HL-60 (cell line): ENCODE measurements at regions not wholly inside any gene's neighbourhood (a gene's known extent, or its start where the extent isn't known, plus 50 kb on each side); places are given as distances from the start of the nearest gene placed in this dataset.

ENCODE experiments used
- DNase-seq, 2 experiments: peaks; one replicate each; pipeline ENCODE4 v3.0.0-alpha.2; 2010 to 2020; ENCODE audit warnings: low read depth in 1 of 2, low spot score in 1 of 2
- H3K27ac ChIP-seq: fragments of 250-450 bp; sonication (Bioruptor Pico); replicated peaks from 2 replicates; pipeline ENCODE4 v1.5.1; 2020; ENCODE audit warnings: mild to moderate bottlenecking, moderate library complexity
- H3K27me3 ChIP-seq: fragments of 250-450 bp; sonication (Bioruptor Pico); 2 replicates; pipeline ENCODE4 v1.5.1; 2021; ENCODE audit warnings: mild to moderate bottlenecking, moderate library complexity; ENCODE audit not compliant: insufficient read depth, poor library complexity, severe bottlenecking
- H3K4me3 ChIP-seq: replicated peaks from 2 replicates; pipeline ENCODE4 v1.5.1; 2011; ENCODE audit warnings: mild to moderate bottlenecking, control low read depth, low read length; ENCODE audit not compliant: insufficient read depth
- CTCF ChIP-seq: IDR thresholded peaks from one replicate; pipeline ENCODE4 v1.5.1; 2011; ENCODE audit warnings: low read length, control low read depth, inconsistent platforms; ENCODE audit not compliant: insufficient read depth
- GABPA ChIP-seq: IDR thresholded peaks from 2 replicates; pipeline ENCODE4 v1.6.1; 2012; ENCODE audit warnings: low read depth
- POLR2AphosphoS5 ChIP-seq: IDR thresholded peaks from 2 replicates; pipeline ENCODE4 v1.6.1; 2012; ENCODE audit warnings: low read depth
- REST ChIP-seq: IDR thresholded peaks from 2 replicates; pipeline ENCODE4 v1.6.1; 2012; ENCODE audit warnings: low read depth; ENCODE audit not compliant: insufficient replicate concordance
- SPI1 ChIP-seq: IDR thresholded peaks from 2 replicates; pipeline ENCODE4 v1.6.1; 2012; ENCODE audit warnings: low read depth, mild to moderate bottlenecking, borderline replicate concordance

- no peak overlapping the region for H3K27ac ChIP-seq
- H3K27me3 ChIP-seq, result no peaks in the 10 kb centered on the region
- no peak for DNase-seq
- H3K4me3 ChIP-seq, result no peak overlapping the region
- no peak for TF ChIP-seq CTCF
- no peak for TF ChIP-seq REST
- no peak for TF ChIP-seq POLR2AphosphoS5
- no peak for TF ChIP-seq GABPA
- TF ChIP-seq SPI1, result no peak
Observed at GRCh38 chr4:138770818-138771217, 244.8 kb upstream of the NOCT start.

GRCh38 chr4:138766332-138766731 is 249.2 kb upstream of the NOCT start:
- Histone ChIP-seq H3K4me3 (no peak overlapping the region), H3K27me3 (no peaks in the 10 kb centered on the region), H3K27ac (no peak overlapping the region)
- no peak for DNase-seq
- no peak for TF ChIP-seq POLR2AphosphoS5
- TF ChIP-seq REST, result no peak
- TF ChIP-seq GABPA, result no peak
- TF ChIP-seq SPI1, result no peak
- TF ChIP-seq CTCF, result no peak

GRCh38 chr4:138765442-138765841 is 250.1 kb upstream of the NOCT start:
- Histone ChIP-seq H3K27me3 (no peaks in the 10 kb centered on the region), H3K4me3 (no peak overlapping the region), H3K27ac (no peak overlapping the region)
- TF ChIP-seq POLR2AphosphoS5, result no peak
- TF ChIP-seq SPI1, result no peak
- no peak for TF ChIP-seq REST
- no peak for TF ChIP-seq GABPA
- TF ChIP-seq CTCF, result no peak
- no peak for DNase-seq
